D721Med (cell line): ENCODE measurements at regions not wholly inside any gene's neighbourhood (a gene's known extent, or its start where the extent isn't known, plus 50 kb on each side); places are given as distances from the start of the nearest gene placed in this dataset.

Experiments
- DNase-seq: peaks from one replicate; pipeline ENCODE4 v3.0.0; 2011; ENCODE audit warnings: low spot score; ENCODE audit not compliant: insufficient read length
- FAIRE-seq: peaks from 2 replicates; lab custom pipeline; 2011; peaks lifted over from hg19 to GRCh38; lab: Jason Lieb, UNC
- CTCF ChIP-seq: IDR thresholded peaks from 2 replicates; pipeline ENCODE4 v1.5.1; 2012; ENCODE audit warnings: mild to moderate bottlenecking, control low read depth; ENCODE audit not compliant: insufficient read depth; ENCODE audit errors: missing control alignments

DNA sequence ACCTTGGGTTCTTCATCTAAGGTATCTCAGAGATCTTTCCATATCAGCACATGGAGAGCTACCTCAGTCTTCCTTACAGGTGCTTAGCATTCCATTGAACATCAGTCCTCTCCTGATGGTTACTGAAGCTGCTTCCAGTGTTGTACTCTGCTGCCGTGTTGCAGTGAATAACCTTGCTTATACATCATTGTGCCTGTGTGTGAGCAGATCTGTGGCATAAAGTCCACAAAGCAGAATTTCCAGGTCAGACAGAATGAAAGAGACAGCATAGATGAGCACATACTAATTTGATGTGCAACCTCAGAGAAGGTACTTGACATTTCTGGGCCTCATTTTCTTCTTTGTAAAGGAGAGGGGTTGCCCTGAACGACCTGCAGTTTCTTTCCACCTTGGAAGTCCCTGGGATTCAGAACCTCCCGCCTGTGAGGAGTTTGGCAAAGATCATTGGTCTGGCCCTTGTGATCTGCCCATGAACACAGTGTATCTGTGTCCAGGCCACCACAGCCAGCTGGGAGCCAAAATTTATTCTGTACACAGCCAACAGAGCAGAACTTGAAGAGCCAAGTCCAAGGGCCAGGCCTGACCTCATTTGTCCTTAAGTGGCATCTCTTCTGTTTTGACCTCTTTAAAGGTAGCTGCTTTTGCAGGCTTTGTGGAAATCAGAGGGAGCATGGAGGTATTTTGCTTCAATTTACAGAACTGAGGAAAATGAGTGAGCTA, 57.2 kb upstream of the SLC7A14 start:
- no peak for TF ChIP-seq CTCF
- FAIRE-seq (no peak), DNase-seq (no peak)

DNA sequence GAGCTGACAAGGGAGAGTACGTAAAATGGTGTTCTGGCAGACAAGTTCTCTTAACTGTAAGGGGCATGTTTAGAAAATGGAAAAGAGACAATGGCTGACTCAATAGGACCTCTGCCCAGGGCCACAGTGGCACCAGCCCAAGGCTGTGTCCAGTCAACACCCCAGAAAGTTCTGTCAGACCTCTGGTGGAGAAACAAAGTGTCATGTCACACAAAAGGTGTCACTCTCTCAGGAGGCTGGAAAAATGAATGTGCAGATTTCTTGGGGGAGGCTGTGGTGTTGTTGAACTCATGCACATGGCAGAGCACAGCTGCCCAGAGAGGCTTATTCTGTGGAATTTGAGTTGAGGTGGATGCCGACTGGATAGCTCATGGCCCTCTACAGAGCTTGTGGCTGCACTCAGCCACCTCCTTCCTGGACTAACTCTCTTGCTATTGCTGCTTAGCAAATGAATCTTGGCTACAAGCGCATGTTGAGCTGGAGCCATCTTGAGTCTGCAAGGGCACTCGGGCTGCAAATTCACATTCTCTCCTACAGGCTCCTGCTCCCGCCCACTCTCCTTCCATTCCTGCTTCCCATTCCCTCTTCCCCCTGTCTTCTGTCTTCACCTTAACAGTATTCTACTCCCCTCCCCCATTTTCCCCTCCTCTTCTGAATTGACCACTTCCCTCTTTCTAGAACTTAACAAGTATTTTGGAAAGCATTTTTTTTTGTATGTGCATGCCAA, 55.8 kb upstream of the SLC7A14 start:
- TF ChIP-seq CTCF = no peak
- FAIRE-seq = no peak

DNA sequence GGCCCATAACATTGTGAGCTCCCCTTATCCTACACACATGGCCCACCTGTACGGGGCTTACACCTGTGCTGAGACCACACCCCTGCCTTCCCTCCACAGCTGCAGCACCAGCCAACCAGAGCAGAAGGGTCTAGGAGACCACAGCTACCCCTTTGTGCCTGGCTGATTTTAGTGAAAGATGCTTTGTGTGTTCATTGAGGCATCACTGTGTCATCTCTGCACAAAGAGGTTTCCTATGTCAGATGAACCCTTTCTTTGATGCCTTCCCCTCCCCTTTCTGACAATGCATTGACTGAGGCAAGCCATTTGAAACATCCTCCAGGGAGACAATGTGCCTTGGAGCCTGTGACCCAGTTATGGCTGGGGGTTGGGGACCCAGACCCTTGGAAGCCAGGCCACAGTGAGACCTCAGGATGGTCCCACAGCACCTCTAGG, 54.9 kb upstream of the SLC7A14 start:
- FAIRE-seq = no peak
- no peak for TF ChIP-seq CTCF
- DNase-seq = no peak

More for the DNA sequence above, 55.8 kb upstream of the SLC7A14 start:
- DNase-seq = no peak

DNA sequence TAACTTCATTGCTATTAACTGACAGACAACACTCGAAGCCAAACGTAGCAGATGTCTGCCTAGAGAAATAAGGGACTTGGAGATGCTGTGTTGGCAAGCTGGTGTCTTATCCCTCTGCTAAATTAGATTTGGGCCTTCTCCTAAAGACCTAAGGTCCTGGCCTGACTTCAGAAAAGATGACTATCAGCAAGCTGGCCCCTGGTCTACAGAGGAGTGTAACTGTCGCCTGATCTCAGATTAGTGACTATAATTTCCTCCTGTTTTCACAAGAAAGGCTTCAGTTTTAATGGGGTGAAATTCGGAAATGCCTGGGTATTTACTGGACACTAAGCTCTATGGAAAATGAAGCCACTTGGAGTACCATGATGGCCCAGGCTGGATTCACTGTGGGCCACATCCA, 53.1 kb upstream of the SLC7A14 start:
- no peak for DNase-seq
- TF ChIP-seq CTCF = no peak
- FAIRE-seq = no peak

GRCh38 chr3:170637306-170637705, 51.4 kb upstream of the SLC7A14 start:
- FAIRE-seq (no peak), DNase-seq (no peak)
- no peak for TF ChIP-seq CTCF

DNA sequence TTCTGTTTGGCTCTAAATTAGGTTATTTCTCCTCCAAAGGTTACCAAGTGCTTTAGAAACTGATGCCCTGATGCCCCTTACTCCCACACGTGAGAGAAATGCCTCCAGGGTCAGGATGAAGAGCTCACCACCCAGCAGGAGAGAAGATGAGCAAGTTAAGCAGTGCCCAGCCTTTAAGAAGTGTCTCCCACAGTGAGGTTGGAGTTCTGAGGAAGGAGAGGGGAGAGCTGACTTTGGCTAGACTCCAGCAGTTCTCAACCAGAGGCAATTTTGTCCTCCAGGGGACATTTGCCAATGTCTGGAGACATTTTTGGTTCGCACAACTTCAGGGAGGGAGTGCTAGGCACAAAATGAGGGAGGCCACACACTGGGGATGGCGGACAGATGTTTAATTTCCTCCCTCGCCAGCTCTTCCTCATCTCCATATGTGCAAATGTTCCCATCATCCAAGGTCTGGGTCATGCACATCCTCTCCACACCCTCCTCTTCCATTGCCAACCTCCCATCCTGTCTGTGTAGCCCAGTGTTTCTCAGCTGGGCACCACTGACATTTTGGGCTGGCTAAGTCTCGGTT, 50.6 kb upstream of the SLC7A14 start:
- no peak for FAIRE-seq

More for the DNA sequence above, 50.6 kb upstream of the SLC7A14 start:
- no peak for DNase-seq
- TF ChIP-seq CTCF = no peak
